GM23338 (cell line): ENCODE measurements at regions not wholly inside any gene's neighbourhood (a gene's known extent, or its start where the extent isn't known, plus 50 kb on each side); places are given as distances from the start of the nearest gene placed in this dataset.

Experiments used
- ATAC-seq: fragments of 200-7000 bp; cut with Tn5 transposase; 3 replicates; pipeline ENCODE4 v1.9.1; 2020
- DNase-seq: peaks from one replicate; pipeline ENCODE4 v3.0.0-alpha.2; 2015; ENCODE audit warnings: low spot score
- H2AFZ ChIP-seq: fragments of 200-600 bp; sonication (generic); 2 replicates; pipeline ENCODE4 v1.8.0; 2016; ENCODE audit warnings: antibody characterized with exemption, mild to moderate bottlenecking, moderate library complexity
- H3F3A ChIP-seq: fragments of 200-600 bp; sonication (generic); replicated peaks from 2 replicates; pipeline ENCODE4 v1.8.0; 2017; ENCODE audit warnings: antibody characterized with exemption, mixed run types, low read depth
- H3K27ac ChIP-seq: fragments of 200-600 bp; sonication (generic); 2 replicates; pipeline ENCODE4 v1.6.1; 2016; ENCODE audit warnings: low read depth
- H3K27me3 ChIP-seq: fragments of 200-600 bp; sonication (generic); 2 replicates; pipeline ENCODE4 v1.8.0; 2016; ENCODE audit warnings: mild to moderate bottlenecking, mixed run types, moderate library complexity; ENCODE audit not compliant: insufficient read depth
- H3K36me3 ChIP-seq: fragments of 200-600 bp; sonication (generic); 2 replicates; pipeline ENCODE4 v1.8.0; 2016; ENCODE audit warnings: mild to moderate bottlenecking; ENCODE audit not compliant: insufficient read depth
- H3K4me1 ChIP-seq: fragments of 200-600 bp; sonication (generic); 2 replicates; pipeline ENCODE4 v1.8.0; 2016; ENCODE audit warnings: mild to moderate bottlenecking, moderate library complexity; ENCODE audit not compliant: insufficient read depth
- H3K4me2 ChIP-seq: fragments of 200-600 bp; sonication (generic); 2 replicates; pipeline ENCODE4 v1.7.1; 2017; ENCODE audit warnings: mixed run types
- H3K4me3 ChIP-seq: fragments of 200-600 bp; sonication (generic); 2 replicates; pipeline ENCODE4 v1.6.1; 2016; ENCODE audit warnings: mixed run types
- H3K79me2 ChIP-seq: fragments of 200-600 bp; sonication (generic); replicated peaks from 2 replicates; pipeline ENCODE4 v1.8.0; 2017; ENCODE audit warnings: mild to moderate bottlenecking; ENCODE audit not compliant: insufficient read depth
- H3K9me2 ChIP-seq: fragments of 200-600 bp; sonication (generic); 2 replicates; pipeline ENCODE4 v1.8.0; 2017; ENCODE audit not compliant: insufficient read depth
- H4K20me1 ChIP-seq: fragments of 200-600 bp; sonication (generic); replicated peaks from 2 replicates; pipeline ENCODE4 v1.8.0; 2017; ENCODE audit warnings: mild to moderate bottlenecking; ENCODE audit not compliant: insufficient read depth
- H3K27ac Mint-ChIP-seq: 2 replicates; pipeline ENCODE4 v1.8.0; 2020; ENCODE audit warnings: inconsistent platforms, mild to moderate bottlenecking, moderate library complexity, mixed read lengths
- H3K27me3 Mint-ChIP-seq: 3 replicates; pipeline ENCODE4 v1.8.0; 2022; ENCODE audit warnings: low read depth, mild to moderate bottlenecking, moderate library complexity, mixed read lengths, inconsistent platforms; ENCODE audit not compliant: insufficient read depth, poor library complexity
- H3K36me3 Mint-ChIP-seq: 3 replicates; pipeline ENCODE4 v1.8.0; 2021; ENCODE audit warnings: low read depth, mild to moderate bottlenecking, inconsistent platforms, moderate library complexity, mixed read lengths
- H3K4me1 Mint-ChIP-seq: 3 replicates; pipeline ENCODE4 v1.8.0; 2020; ENCODE audit warnings: mild to moderate bottlenecking, inconsistent platforms, mixed read lengths
- H3K4me3 Mint-ChIP-seq: 3 replicates; pipeline ENCODE4 v1.8.0; 2021; ENCODE audit warnings: moderate library complexity, mild to moderate bottlenecking, inconsistent platforms, mixed read lengths
- H3K9me3 Mint-ChIP-seq: 3 replicates; pipeline ENCODE4 v1.8.0; 2020; ENCODE audit warnings: moderate library complexity, mild to moderate bottlenecking, inconsistent platforms, mixed read lengths
- CTCF ChIP-seq, 2 experiments: fragments of 200-600 bp in 1 of 2; sonication (generic) in 1 of 2; conservative IDR thresholded peaks; 2 replicates each; pipeline versions ENCODE4 v1.5.1 to v1.6.1; 2016 to 2017; ENCODE audit warnings: antibody characterized with exemption in 2 of 2, low read depth in 2 of 2, mild to moderate bottlenecking in 2 of 2, moderate library complexity in 1 of 2
- ETS1 ChIP-seq: IDR thresholded peaks from 2 replicates; pipeline ENCODE4 v1.6.1; 2016; ENCODE audit warnings: antibody characterized with exemption
- EZH2 ChIP-seq: fragments of 200-600 bp; sonication (generic); IDR thresholded peaks from one replicate; pipeline ENCODE4 v1.8.0; 2017; ENCODE audit warnings: antibody characterized with exemption, mild to moderate bottlenecking, low read depth; ENCODE audit not compliant: unreplicated experiment
- EZH2phosphoT487 ChIP-seq: fragments of 200-600 bp; sonication (generic); IDR thresholded peaks from one replicate; pipeline ENCODE4 v1.8.1; 2018; ENCODE audit warnings: antibody characterized with exemption; ENCODE audit not compliant: unreplicated experiment
- JUNB ChIP-seq: IDR thresholded peaks from one replicate; pipeline ENCODE4 v1.6.1; 2016; ENCODE audit warnings: antibody characterized with exemption; ENCODE audit not compliant: unreplicated experiment
- POLR2AphosphoS5 ChIP-seq: IDR thresholded peaks from 2 replicates; pipeline ENCODE4 v1.6.1; 2016; ENCODE audit warnings: antibody characterized with exemption, low read depth
- ZNF114 ChIP-seq: fragments of 250-450 bp; sonication (Bioruptor Pico); IDR thresholded peaks from 2 replicates; pipeline ENCODE4 v1.5.0; 2020; ENCODE audit warnings: mild to moderate bottlenecking, moderate library complexity
- ZNF331 ChIP-seq: fragments of 250-450 bp; sonication (Bioruptor Pico); IDR thresholded peaks from 2 replicates; pipeline ENCODE4 v1.5.0; 2020; ENCODE audit warnings: low read depth, mild to moderate bottlenecking, moderate library complexity
- TF ChIP-seq, protein P1 (sequence below): IDR thresholded peaks from one replicate; pipeline ENCODE4 v1.6.1; 2018; ENCODE audit warnings: antibody characterized with exemption; ENCODE audit not compliant: unreplicated experiment

GRCh38 chr22:34301569-34301968, 381.3 kb upstream of the LARGE1 start:
- H3K36me3 Mint-ChIP-seq: no peaks in the 10 kb centered on the region
- peak; percentile 20 for DNase-seq
- H3F3A ChIP-seq: no peaks in the 10 kb centered on the region
- no peak overlapping the region for H3K4me2 ChIP-seq
- peaks cover 4% of the 10 kb centered on the region for H3K27me3 Mint-ChIP-seq
- H3K4me1 Mint-ChIP-seq: no peaks in the 10 kb centered on the region
- no peaks in the 10 kb centered on the region for H4K20me1 ChIP-seq
- H3K4me3 Mint-ChIP-seq: no peak overlapping the region
- H3K9me3 Mint-ChIP-seq: peaks cover 80% of the 10 kb centered on the region
- ATAC-seq: no peak
- no peaks in the 10 kb centered on the region for H3K27me3 ChIP-seq
- H2AFZ ChIP-seq: no peak overlapping the region
- H3K4me3 ChIP-seq: no peak overlapping the region
- H3K9me2 ChIP-seq: no peaks in the 10 kb centered on the region
- H3K27ac ChIP-seq: no peak overlapping the region
- no peak overlapping the region for H3K27ac Mint-ChIP-seq
- no peaks in the 10 kb centered on the region; the same call in 1 of the 2 replicates for H3K36me3 ChIP-seq
- H3K4me1 ChIP-seq: no peaks in the 10 kb centered on the region
- TF ChIP-seq POLR2AphosphoS5: no peak
- TF ChIP-seq, protein P1, sequence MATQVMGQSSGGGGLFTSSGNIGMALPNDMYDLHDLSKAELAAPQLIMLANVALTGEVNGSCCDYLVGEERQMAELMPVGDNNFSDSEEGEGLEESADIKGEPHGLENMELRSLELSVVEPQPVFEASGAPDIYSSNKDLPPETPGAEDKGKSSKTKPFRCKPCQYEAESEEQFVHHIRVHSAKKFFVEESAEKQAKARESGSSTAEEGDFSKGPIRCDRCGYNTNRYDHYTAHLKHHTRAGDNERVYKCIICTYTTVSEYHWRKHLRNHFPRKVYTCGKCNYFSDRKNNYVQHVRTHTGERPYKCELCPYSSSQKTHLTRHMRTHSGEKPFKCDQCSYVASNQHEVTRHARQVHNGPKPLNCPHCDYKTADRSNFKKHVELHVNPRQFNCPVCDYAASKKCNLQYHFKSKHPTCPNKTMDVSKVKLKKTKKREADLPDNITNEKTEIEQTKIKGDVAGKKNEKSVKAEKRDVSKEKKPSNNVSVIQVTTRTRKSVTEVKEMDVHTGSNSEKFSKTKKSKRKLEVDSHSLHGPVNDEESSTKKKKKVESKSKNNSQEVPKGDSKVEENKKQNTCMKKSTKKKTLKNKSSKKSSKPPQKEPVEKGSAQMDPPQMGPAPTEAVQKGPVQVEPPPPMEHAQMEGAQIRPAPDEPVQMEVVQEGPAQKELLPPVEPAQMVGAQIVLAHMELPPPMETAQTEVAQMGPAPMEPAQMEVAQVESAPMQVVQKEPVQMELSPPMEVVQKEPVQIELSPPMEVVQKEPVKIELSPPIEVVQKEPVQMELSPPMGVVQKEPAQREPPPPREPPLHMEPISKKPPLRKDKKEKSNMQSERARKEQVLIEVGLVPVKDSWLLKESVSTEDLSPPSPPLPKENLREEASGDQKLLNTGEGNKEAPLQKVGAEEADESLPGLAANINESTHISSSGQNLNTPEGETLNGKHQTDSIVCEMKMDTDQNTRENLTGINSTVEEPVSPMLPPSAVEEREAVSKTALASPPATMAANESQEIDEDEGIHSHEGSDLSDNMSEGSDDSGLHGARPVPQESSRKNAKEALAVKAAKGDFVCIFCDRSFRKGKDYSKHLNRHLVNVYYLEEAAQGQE: no peak
- TF ChIP-seq CTCF (conservative IDR thresholded peaks at IDR 0.05; ENCODE audit: low read depth in 2 of 2): peak; percentile 27 to 35
- H3K79me2 ChIP-seq: no peaks in the 10 kb centered on the region

- no peaks in the 10 kb centered on the region for H4K20me1 ChIP-seq
- ATAC-seq: no peak
- H2AFZ ChIP-seq: no peak overlapping the region
- TF ChIP-seq ETS1 (no peak), EZH2 (no peak), ZNF331 (no peak), JUNB (no peak), CTCF (conservative IDR thresholded peaks at IDR 0.05; ENCODE audit: low read depth in 2 of 2) (no peak), ZNF114 (CRISPR knock-in tag) (no peak), POLR2AphosphoS5 (no peak), EZH2phosphoT487 (no peak)
- TF ChIP-seq, protein P1: no peak
- peaks cover 3% of the 10 kb centered on the region; the same call in 1 of the 3 replicates for H3K36me3 Mint-ChIP-seq
- no peak overlapping the region for H3K4me3 Mint-ChIP-seq
- no peaks in the 10 kb centered on the region for H3F3A ChIP-seq
- H3K4me1 ChIP-seq: no peaks in the 10 kb centered on the region
- H3K4me3 ChIP-seq: no peak overlapping the region
- no peak overlapping the region for H3K27ac ChIP-seq
- no peaks in the 10 kb centered on the region for H3K79me2 ChIP-seq
- peaks cover 2% of the 10 kb centered on the region for H3K27me3 Mint-ChIP-seq
- peaks cover 87% of the 10 kb centered on the region for H3K9me3 Mint-ChIP-seq
- H3K4me1 Mint-ChIP-seq: no peaks in the 10 kb centered on the region
- DNase-seq: no peak
- H3K27ac Mint-ChIP-seq: no peak overlapping the region
- H3K27me3 ChIP-seq: no peaks in the 10 kb centered on the region
- no peak overlapping the region for H3K4me2 ChIP-seq
- peaks cover 3% of the 10 kb centered on the region; the same call in 1 of the 2 replicates for H3K9me2 ChIP-seq
- no peaks in the 10 kb centered on the region for H3K36me3 ChIP-seq
Measured at GRCh38 chr22:34303656-34304055, 383.4 kb upstream of the LARGE1 start.
